ENCODE measurements at regions not wholly inside any gene's neighbourhood (a gene's known extent, or its start where the extent isn't known, plus 50 kb on each side); places are given as distances from the start of the nearest gene placed in this dataset.

DNA sequence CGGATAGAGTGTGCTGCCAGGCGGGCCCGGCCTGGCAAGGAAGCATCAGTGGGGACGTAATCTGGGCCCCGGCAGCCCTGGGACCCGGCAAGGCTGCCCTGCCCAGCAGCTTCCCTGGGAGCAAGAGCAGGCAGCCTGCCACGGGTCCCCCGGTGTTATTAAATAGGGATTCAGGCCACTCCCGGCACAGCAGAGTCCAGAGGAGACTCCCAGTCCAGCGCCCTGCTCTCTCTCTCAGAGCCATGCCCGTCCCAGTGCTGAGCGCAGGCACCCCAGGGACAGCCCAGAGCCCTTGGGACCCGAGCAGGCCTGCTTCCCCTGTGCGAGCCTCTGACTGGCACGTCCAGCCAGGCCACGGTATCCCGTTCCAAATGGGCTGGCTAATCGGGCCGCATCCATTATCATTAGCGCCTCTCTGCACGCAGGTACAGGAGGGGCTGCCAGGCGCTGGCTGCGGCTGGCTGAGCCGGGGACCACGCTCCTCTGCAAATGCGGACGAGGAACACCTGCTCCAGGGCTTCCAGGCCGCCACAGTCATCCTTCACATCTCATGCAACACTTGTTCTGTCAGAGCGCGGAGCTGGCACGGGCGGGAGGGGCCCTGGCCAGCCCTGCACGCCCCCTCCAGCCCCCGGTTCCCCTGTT is 344.2 kb upstream of the MKI67 start:
- H2AFZ ChIP-seq (ENCODE audit: low read length) = no peak overlapping the region
- no peak overlapping the region for H3K4me2 ChIP-seq (ENCODE audit: low read depth, low read length)
- H3K9me3 ChIP-seq (ENCODE audit: low read length) = no peaks in the 10 kb centered on the region
- CTCF ChIA-PET (ENCODE audit: low intra/inter-chr PET ratio, low total read pairs) = no interaction called here
- no peaks in the 10 kb centered on the region for H3K36me3 ChIP-seq (replicated peaks in 1 of 2; ENCODE audit: control insufficient read depth in 1 of 2, insufficient read depth in 2 of 2, low read length in 2 of 2)
- in situ Hi-C loops (cut with HindIII; ENCODE audit: extremely low pct_ligation_motif_present, low pct_unique_long_range_greater_than_20kb) (no loop called here), intact Hi-C loops (cut with micrococcal nuclease; ENCODE audit: unreplicated experiment) (no loop called here)
- H3K27ac ChIP-seq (ENCODE audit: extremely low read length, insufficient read depth, low read length) = no peak overlapping the region
- POLR2A ChIA-PET = no interaction called here
- WGBS (ENCODE audit: low lambda C conversion rate) = 30% methylated on average over 7 of the region's 34 CpGs
- FAIRE-seq (no peak), ATAC-seq (no peak), DNase-seq (ENCODE audit: low spot score) (no peak)
- no peaks in the 10 kb centered on the region for H3K79me2 ChIP-seq (ENCODE audit: insufficient read depth, low read length)
- H4K20me1 ChIP-seq (ENCODE audit: insufficient read depth, low read length) = no peaks in the 10 kb centered on the region
- H3K4me3 ChIP-seq (replicated peaks in 1 of 3; ENCODE audit: insufficient read depth in 1 of 3, low read depth in 2 of 3, low read length in 3 of 3) = no peak overlapping the region
- TF ChIP-seq ZNF891 (CRISPR knock-in tag; IDR thresholded peaks at IDR 0.05) (no peak), PAF1 (CRISPR knock-in tag; IDR thresholded peaks at IDR 0.05) (no peak), ZNF101 (CRISPR knock-in tag; IDR thresholded peaks at IDR 0.05; ENCODE audit: borderline replicate concordance, low read depth) (no peak), SMAD1 (CRISPR knock-in tag; IDR thresholded peaks at IDR 0.05; ENCODE audit: borderline replicate concordance, low read depth) (no peak), ELF4 (CRISPR knock-in tag; IDR thresholded peaks at IDR 0.05; ENCODE audit: borderline replicate concordance) (no peak), PAX8 (CRISPR knock-in tag; IDR thresholded peaks at IDR 0.05; ENCODE audit: borderline replicate concordance) (no peak), HNRNPL (IDR thresholded peaks at IDR 0.05; ENCODE audit: low read depth, low read length) (no peak), MAZ (IDR thresholded peaks at IDR 0.05; ENCODE audit: borderline replicate concordance, low read depth, low read length) (no peak), MAZ (CRISPR knock-in tag; IDR thresholded peaks at IDR 0.05; ENCODE audit: low read depth) (no peak), GPN1 (CRISPR knock-in tag; IDR thresholded peaks at IDR 0.05; ENCODE audit: borderline replicate concordance) (no peak), SALL1 (CRISPR knock-in tag; IDR thresholded peaks at IDR 0.05) (no peak)
- TF ChIP-seq, protein P1, sequence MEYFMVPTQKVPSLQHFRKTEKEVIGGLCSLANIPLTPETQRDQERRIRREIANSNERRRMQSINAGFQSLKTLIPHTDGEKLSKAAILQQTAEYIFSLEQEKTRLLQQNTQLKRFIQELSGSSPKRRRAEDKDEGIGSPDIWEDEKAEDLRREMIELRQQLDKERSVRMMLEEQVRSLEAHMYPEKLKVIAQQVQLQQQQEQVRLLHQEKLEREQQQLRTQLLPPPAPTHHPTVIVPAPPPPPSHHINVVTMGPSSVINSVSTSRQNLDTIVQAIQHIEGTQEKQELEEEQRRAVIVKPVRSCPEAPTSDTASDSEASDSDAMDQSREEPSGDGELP (IDR thresholded peaks at IDR 0.05; ENCODE audit: borderline replicate concordance, low read depth) = no peak
- TF ChIP-seq, protein P2, sequence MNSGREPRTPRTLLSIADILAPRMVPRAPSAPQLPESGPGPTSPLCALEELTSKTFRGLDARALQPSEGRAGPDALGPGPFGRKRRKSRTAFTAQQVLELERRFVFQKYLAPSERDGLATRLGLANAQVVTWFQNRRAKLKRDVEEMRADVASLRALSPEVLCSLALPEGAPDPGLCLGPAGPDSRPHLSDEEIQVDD (CRISPR knock-in tag; IDR thresholded peaks at IDR 0.05; ENCODE audit: borderline replicate concordance) = no peak
- no TSS peak for BruUV-seq (replicated peaks)
- peaks cover 1 to 15% of the 10 kb centered on the region in 2 experiments; a peak in 2 of 5 replicates for H3K27me3 ChIP-seq (ENCODE audit: control insufficient read depth in 1 of 2, insufficient read depth in 2 of 2, low read length in 2 of 2)
- no peaks in the 10 kb centered on the region for H3K4me1 ChIP-seq (ENCODE audit: insufficient read depth, low read length)
- no peak overlapping the region for H3K9ac ChIP-seq (ENCODE audit: insufficient read depth, low read depth, low read length)

All from HepG2 (cell line).